HG02870 (cell line): ENCODE measurements at regions not wholly inside any gene's neighbourhood (a gene's known extent, or its start where the extent isn't known, plus 50 kb on each side); places are given as distances from the start of the nearest gene placed in this dataset.
A peak's percentile ranks its signal among the peaks of the same experiment; 100 is the strongest.

Source experiments
- ATAC-seq: cut with Tn5 transposase; IDR thresholded peaks from one replicate; pipeline ENCODE4 v1.9.1; 2021; ENCODE audit warnings: mild to moderate bottlenecking, moderate library complexity; ENCODE audit not compliant: unreplicated experiment

GRCh38 chr6:163720460-163721235 is 306.1 kb downstream of the QKI start:
- no peak for ATAC-seq

- ATAC-seq, result no peak
These were observed 305.5 kb downstream of the QKI start for GRCh38 chr6:163720005-163720404.

- no peak for ATAC-seq
These were observed 304.7 kb downstream of the QKI start for GRCh38 chr6:163719028-163719742.

- ATAC-seq, result no peak
These were observed 304.0 kb downstream of the QKI start for GRCh38 chr6:163718537-163718936.

- ATAC-seq, result no peak
These were observed 302.7 kb downstream of the QKI start for GRCh38 chr6:163717106-163717764.

GRCh38 chr6:163716690-163717089 is 302.2 kb downstream of the QKI start:
- ATAC-seq, result no peak

GRCh38 chr6:163715846-163716245 is 301.3 kb downstream of the QKI start:
- ATAC-seq, result no peak

- no peak for ATAC-seq
These were observed 299.7 kb downstream of the QKI start for GRCh38 chr6:163714179-163714578.

- ATAC-seq, result no peak
These were observed 298.5 kb downstream of the QKI start for GRCh38 chr6:163712981-163713380.

GRCh38 chr6:163712566-163712961 is 298.0 kb downstream of the QKI start:
- ATAC-seq, result no peak

- ATAC-seq, result no peak
These were observed 297.4 kb downstream of the QKI start for GRCh38 chr6:163711615-163712565.

- no peak for ATAC-seq
These were observed 296.3 kb downstream of the QKI start for GRCh38 chr6:163710532-163711470.

- no peak for ATAC-seq
These were observed 295.2 kb downstream of the QKI start for GRCh38 chr6:163709693-163710092.

GRCh38 chr6:163709255-163709654 is 294.7 kb downstream of the QKI start:
- ATAC-seq, result no peak

- ATAC-seq, result peak; percentile 57
These were observed 293.9 kb downstream of the QKI start for GRCh38 chr6:163708466-163708865.

- ATAC-seq, result peak; percentile 46
These were observed 293.2 kb downstream of the QKI start for GRCh38 chr6:163707387-163708355.

GRCh38 chr6:163706500-163707087 is 292.1 kb downstream of the QKI start:
- no peak for ATAC-seq

- peak; percentile 37 for ATAC-seq
These were observed 291.4 kb downstream of the QKI start for GRCh38 chr6:163705923-163706322.
